Liver (tissue), 8 donors: ENCODE measurements at regions not wholly inside any gene's neighbourhood (a gene's known extent, or its start where the extent isn't known, plus 50 kb on each side); places are given as distances from the start of the nearest gene placed in this dataset.
A peak's percentile ranks its signal among the peaks of the same experiment; 100 is the strongest.

Source experiments
- DNase-seq: peaks from one replicate; pipeline ENCODE4 v3.0.0-alpha.2; 2017; ENCODE audit warnings: low spot score
- H3K27ac ChIP-seq, 2 donors: one replicate each; pipeline ENCODE4 v1.7.0; 2013; ENCODE audit warnings: inconsistent platforms in 2 of 2, low read length in 2 of 2, control low read depth in 1 of 2, low read depth in 1 of 2, mild to moderate bottlenecking in 1 of 2
- H3K27me3 ChIP-seq, 4 donors: one replicate each; pipeline versions ENCODE4 v1.6.1 to v1.7.0; 2013; ENCODE audit warnings: low read length in 3 of 4, inconsistent platforms in 1 of 4, mild to moderate bottlenecking in 1 of 4, moderate library complexity in 1 of 4; ENCODE audit not compliant: control insufficient read depth in 4 of 4, insufficient read depth in 4 of 4
- H3K36me3 ChIP-seq, 4 donors: one replicate each; pipeline versions ENCODE4 v1.6.1 to v1.7.0; 2013; ENCODE audit warnings: low read length in 3 of 4, mild to moderate bottlenecking in 3 of 4, low read depth in 1 of 4, moderate library complexity in 1 of 4; ENCODE audit not compliant: control insufficient read depth in 4 of 4, insufficient read depth in 3 of 4
- H3K4me1 ChIP-seq, 4 donors: one replicate each; pipeline versions ENCODE4 v1.6.1 to v1.7.0; 2013; ENCODE audit warnings: low read length in 3 of 4, mild to moderate bottlenecking in 3 of 4, moderate library complexity in 1 of 4; ENCODE audit not compliant: control insufficient read depth in 4 of 4, insufficient read depth in 4 of 4
- H3K4me3 ChIP-seq, 3 donors: one replicate each; pipeline versions ENCODE4 v1.6.1 to v1.7.0; 2013; ENCODE audit warnings: low read length in 3 of 3, control low read depth in 1 of 3, low read depth in 1 of 3, mild to moderate bottlenecking in 1 of 3
- H3K9ac ChIP-seq, 2 donors: one replicate each; pipeline ENCODE4 v1.7.0; 2013; ENCODE audit warnings: low read length in 2 of 2, mild to moderate bottlenecking in 2 of 2, moderate library complexity in 2 of 2, control low read depth in 1 of 2, low read depth in 1 of 2
- H3K9me3 ChIP-seq, 4 donors: one replicate each; pipeline versions ENCODE4 v1.6.1 to v1.7.0; 2013; ENCODE audit warnings: low read length in 3 of 4; ENCODE audit not compliant: control insufficient read depth in 4 of 4
- FOXA1 ChIP-seq: IDR thresholded peaks from 2 replicates; pipeline ENCODE4 v1.6.1; 2016; ENCODE audit warnings: antibody characterized with exemption
- FOXA2 ChIP-seq: IDR thresholded peaks from 2 replicates; pipeline ENCODE4 v1.6.1; 2016; ENCODE audit warnings: antibody characterized with exemption
- JUND ChIP-seq, 2 donors: IDR thresholded peaks; 2 replicates each; pipeline ENCODE4 v1.6.1; 2016; ENCODE audit warnings: antibody characterized with exemption in 2 of 2
- NR2F2 ChIP-seq: IDR thresholded peaks from 2 replicates; pipeline ENCODE4 v1.6.1; 2016; ENCODE audit warnings: antibody characterized with exemption
- RAD21 ChIP-seq, 2 donors: IDR thresholded peaks; 2 replicates each; pipeline ENCODE4 v1.6.1; 2016; ENCODE audit warnings: antibody characterized with exemption in 2 of 2, mild to moderate bottlenecking in 2 of 2
- RXRA ChIP-seq, 2 donors: IDR thresholded peaks; 2 replicates each; pipeline ENCODE4 v1.6.1; 2017 to 2018; ENCODE audit warnings: antibody characterized with exemption in 2 of 2, mild to moderate bottlenecking in 1 of 2
- SP1 ChIP-seq: IDR thresholded peaks from 2 replicates; pipeline ENCODE4 v1.6.1; 2018; ENCODE audit warnings: antibody characterized with exemption, mild to moderate bottlenecking
- TAF1 ChIP-seq: conservative IDR thresholded peaks from 2 replicates; pipeline ENCODE4 v1.6.1; 2016; ENCODE audit warnings: antibody characterized with exemption, mild to moderate bottlenecking
- YY1 ChIP-seq: IDR thresholded peaks from 2 replicates; pipeline ENCODE4 v1.6.1; 2016; ENCODE audit warnings: antibody characterized with exemption, mild to moderate bottlenecking
- WGBS: extraction: QIAGEN DNeasy Blood & Tissue Kit; methylation state at CpG from one replicate; pipeline ENCODE4 v1.1.7; 2013; 5-methylcytosine and 5-hydroxymethylcytosine counted together
- TF ChIP-seq, protein P1 (sequence below): IDR thresholded peaks from 2 replicates; pipeline ENCODE4 v1.6.1; 2016; ENCODE audit warnings: antibody characterized with exemption, mild to moderate bottlenecking
- TF ChIP-seq, protein P2 (sequence below): fragments of 150-350 bp; IDR thresholded peaks from 2 replicates; pipeline ENCODE4 v1.5.1; 2017; ENCODE audit warnings: improper control_type of control experiment, low read depth, low read length; ENCODE audit not compliant: missing input control
- TF ChIP-seq, protein P3 (sequence below): IDR thresholded peaks from 2 replicates; pipeline ENCODE4 v1.6.1; 2016; ENCODE audit warnings: antibody characterized with exemption
- TF ChIP-seq, protein P4 (sequence below): IDR thresholded peaks from 2 replicates; pipeline ENCODE4 v1.6.1; 2016; ENCODE audit warnings: antibody characterized with exemption
- TF ChIP-seq, protein P5 (sequence below): IDR thresholded peaks from 2 replicates; pipeline ENCODE4 v1.6.1; 2016; ENCODE audit warnings: antibody characterized with exemption
- donor health status: healthy.
- donor health status: healthy.
- donor health status: healthy.
- donor health status: healthy.
- donor health status: healthy.

DNA sequence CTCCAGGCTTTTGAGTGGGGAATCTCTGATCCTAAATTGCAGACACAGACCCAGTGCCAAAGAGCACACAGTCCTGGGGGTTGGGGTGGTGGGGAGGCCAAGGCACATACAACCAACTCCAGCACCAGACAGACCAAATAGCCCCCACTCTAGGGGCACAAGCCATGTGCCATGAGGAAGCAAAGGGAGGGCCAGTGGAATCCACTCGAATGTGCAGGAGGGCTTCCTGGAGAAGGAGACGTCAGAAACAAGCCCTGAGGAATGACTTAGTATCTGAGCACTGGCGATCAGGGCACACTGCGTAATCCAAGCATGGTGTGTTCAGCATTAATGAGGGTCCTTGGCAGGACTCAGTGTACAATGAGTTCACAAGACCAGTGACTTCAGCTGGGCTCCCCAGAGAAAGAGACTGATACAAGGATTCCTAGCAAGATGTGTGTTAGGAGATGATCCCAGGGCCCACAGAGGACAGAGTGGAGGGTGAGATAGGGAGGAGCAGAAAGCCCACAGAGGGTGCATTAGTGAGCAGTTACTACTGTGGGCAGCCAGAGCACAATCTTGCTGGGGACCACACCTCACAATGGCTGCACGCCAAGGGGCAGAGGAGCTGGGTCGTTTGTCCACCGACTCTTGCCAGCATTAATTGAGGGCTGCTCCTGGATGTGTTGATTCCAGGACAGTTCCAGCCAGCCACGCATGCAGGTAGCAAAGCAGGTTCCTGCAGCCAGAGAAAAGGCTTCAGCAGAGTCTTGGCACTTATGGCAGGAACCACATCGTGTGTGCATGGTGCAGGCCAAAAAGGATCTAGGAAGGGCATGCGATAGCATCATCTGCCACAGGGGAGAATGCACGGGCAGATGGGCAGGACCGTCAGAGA, 152.6 kb upstream of the VSTM2B start:
- peaks cover 0 to 4% (median 0%) of the 10 kb centered on the region in 4 donors for H3K9me3 ChIP-seq
- H3K36me3 ChIP-seq = no peaks in the 10 kb centered on the region
- WGBS = 75% methylated on average over 12 of the region's 12 CpGs
- no peak overlapping the region for H3K9ac ChIP-seq
- TF ChIP-seq RAD21 (IDR thresholded peaks at IDR 0.05) (no peak), SP1 (no peak), YY1 (no peak), JUND (IDR thresholded peaks at IDR 0.05) (no peak), TAF1 (no peak), NR2F2 (no peak), FOXA2 (no peak), FOXA1 (no peak)
- TF ChIP-seq, protein P1, sequence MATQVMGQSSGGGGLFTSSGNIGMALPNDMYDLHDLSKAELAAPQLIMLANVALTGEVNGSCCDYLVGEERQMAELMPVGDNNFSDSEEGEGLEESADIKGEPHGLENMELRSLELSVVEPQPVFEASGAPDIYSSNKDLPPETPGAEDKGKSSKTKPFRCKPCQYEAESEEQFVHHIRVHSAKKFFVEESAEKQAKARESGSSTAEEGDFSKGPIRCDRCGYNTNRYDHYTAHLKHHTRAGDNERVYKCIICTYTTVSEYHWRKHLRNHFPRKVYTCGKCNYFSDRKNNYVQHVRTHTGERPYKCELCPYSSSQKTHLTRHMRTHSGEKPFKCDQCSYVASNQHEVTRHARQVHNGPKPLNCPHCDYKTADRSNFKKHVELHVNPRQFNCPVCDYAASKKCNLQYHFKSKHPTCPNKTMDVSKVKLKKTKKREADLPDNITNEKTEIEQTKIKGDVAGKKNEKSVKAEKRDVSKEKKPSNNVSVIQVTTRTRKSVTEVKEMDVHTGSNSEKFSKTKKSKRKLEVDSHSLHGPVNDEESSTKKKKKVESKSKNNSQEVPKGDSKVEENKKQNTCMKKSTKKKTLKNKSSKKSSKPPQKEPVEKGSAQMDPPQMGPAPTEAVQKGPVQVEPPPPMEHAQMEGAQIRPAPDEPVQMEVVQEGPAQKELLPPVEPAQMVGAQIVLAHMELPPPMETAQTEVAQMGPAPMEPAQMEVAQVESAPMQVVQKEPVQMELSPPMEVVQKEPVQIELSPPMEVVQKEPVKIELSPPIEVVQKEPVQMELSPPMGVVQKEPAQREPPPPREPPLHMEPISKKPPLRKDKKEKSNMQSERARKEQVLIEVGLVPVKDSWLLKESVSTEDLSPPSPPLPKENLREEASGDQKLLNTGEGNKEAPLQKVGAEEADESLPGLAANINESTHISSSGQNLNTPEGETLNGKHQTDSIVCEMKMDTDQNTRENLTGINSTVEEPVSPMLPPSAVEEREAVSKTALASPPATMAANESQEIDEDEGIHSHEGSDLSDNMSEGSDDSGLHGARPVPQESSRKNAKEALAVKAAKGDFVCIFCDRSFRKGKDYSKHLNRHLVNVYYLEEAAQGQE = no peak
- TF ChIP-seq, protein P2, sequence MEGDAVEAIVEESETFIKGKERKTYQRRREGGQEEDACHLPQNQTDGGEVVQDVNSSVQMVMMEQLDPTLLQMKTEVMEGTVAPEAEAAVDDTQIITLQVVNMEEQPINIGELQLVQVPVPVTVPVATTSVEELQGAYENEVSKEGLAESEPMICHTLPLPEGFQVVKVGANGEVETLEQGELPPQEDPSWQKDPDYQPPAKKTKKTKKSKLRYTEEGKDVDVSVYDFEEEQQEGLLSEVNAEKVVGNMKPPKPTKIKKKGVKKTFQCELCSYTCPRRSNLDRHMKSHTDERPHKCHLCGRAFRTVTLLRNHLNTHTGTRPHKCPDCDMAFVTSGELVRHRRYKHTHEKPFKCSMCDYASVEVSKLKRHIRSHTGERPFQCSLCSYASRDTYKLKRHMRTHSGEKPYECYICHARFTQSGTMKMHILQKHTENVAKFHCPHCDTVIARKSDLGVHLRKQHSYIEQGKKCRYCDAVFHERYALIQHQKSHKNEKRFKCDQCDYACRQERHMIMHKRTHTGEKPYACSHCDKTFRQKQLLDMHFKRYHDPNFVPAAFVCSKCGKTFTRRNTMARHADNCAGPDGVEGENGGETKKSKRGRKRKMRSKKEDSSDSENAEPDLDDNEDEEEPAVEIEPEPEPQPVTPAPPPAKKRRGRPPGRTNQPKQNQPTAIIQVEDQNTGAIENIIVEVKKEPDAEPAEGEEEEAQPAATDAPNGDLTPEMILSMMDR = no peak
- TF ChIP-seq, protein P3, sequence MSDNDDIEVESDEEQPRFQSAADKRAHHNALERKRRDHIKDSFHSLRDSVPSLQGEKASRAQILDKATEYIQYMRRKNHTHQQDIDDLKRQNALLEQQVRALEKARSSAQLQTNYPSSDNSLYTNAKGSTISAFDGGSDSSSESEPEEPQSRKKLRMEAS = no peak
- TF ChIP-seq, protein P4, sequence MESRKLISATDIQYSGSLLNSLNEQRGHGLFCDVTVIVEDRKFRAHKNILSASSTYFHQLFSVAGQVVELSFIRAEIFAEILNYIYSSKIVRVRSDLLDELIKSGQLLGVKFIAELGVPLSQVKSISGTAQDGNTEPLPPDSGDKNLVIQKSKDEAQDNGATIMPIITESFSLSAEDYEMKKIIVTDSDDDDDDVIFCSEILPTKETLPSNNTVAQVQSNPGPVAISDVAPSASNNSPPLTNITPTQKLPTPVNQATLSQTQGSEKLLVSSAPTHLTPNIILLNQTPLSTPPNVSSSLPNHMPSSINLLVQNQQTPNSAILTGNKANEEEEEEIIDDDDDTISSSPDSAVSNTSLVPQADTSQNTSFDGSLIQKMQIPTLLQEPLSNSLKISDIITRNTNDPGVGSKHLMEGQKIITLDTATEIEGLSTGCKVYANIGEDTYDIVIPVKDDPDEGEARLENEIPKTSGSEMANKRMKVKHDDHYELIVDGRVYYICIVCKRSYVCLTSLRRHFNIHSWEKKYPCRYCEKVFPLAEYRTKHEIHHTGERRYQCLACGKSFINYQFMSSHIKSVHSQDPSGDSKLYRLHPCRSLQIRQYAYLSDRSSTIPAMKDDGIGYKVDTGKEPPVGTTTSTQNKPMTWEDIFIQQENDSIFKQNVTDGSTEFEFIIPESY = no peak
- H3K27me3 ChIP-seq = peaks cover 0 to 3% (median 1%) of the 10 kb centered on the region in 4 donors
- no peak overlapping the region for H3K27ac ChIP-seq
- H3K4me3 ChIP-seq = no peak overlapping the region
- peak; percentile 28 for DNase-seq
- no peaks in the 10 kb centered on the region for H3K4me1 ChIP-seq

DNA sequence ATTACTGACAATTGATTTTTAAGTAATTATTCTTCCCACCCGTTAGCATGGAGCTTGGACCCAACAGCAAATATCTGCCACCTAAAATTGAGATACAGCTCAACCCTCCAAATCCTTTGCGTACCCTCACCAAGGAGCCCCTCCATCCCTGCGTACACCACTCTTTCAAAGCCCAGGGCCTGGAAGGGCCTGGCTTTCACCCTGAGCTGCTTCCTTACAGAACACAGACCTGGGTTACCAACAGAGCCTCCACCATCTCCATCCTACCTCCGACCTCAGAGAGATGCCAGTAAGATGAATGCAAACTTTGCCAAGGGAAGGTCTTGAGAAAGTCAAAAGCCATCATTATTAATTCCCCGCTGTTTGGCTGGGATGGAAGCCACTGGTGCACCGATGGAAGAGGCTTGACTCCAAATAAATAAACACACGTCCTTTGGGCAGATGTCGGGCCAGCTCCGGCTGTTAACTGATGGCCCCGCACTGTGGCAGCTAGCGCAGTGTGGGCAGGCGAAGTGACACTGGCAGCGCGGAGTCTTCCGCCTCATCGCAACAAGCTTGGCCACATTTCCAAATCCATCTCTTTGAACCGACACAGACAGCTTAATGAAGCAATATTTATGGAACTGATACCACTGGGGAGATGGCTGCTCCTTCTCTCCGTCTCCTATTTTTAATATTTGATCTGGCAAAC, 150.2 kb upstream of the VSTM2B start:
- H3K9ac ChIP-seq = no peak overlapping the region
- no peaks in the 10 kb centered on the region for H3K4me1 ChIP-seq
- H3K4me3 ChIP-seq = no peak overlapping the region
- peaks cover 0 to 9% (median 1%) of the 10 kb centered on the region in 4 donors for H3K27me3 ChIP-seq
- peaks cover 0 to 4% (median 0%) of the 10 kb centered on the region in 4 donors for H3K9me3 ChIP-seq
- DNase-seq = peak; percentile 28
- H3K36me3 ChIP-seq = no peaks in the 10 kb centered on the region
- WGBS = 84% methylated on average over 18 of the region's 18 CpGs
- no peak overlapping the region for H3K27ac ChIP-seq
- TF ChIP-seq NR2F2 (no peak), RXRA (IDR thresholded peaks at IDR 0.05) (no peak), FOXA2 (no peak), YY1 (no peak), FOXA1 (no peak)
- TF ChIP-seq, protein P2 = no peak
- TF ChIP-seq, protein P5, sequence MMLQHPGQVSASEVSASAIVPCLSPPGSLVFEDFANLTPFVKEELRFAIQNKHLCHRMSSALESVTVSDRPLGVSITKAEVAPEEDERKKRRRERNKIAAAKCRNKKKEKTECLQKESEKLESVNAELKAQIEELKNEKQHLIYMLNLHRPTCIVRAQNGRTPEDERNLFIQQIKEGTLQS = no peak
- TF ChIP-seq, protein P1 = no peak
- TF ChIP-seq, protein P3 = no peak
